HEK293T (cell line): ENCODE measurements at regions not wholly inside any gene's neighbourhood (a gene's known extent, or its start where the extent isn't known, plus 50 kb on each side); places are given as distances from the start of the nearest gene placed in this dataset.

Experiments
- BHLHE40 ChIP-seq: fragments of 450-650 bp; IDR thresholded peaks from 2 replicates; pipeline ENCODE4 v1.6.1; 2016; ENCODE audit warnings: mild to moderate bottlenecking, moderate library complexity, borderline replicate concordance
- FOXK2 ChIP-seq: fragments of 450-650 bp; IDR thresholded peaks from 2 replicates; pipeline ENCODE4 v1.6.1; 2016; ENCODE audit warnings: mild to moderate bottlenecking
- SP1 ChIP-seq: fragments of 450-650 bp; IDR thresholded peaks from 2 replicates; pipeline ENCODE4 v1.6.1; 2017
- SUZ12 ChIP-seq: fragments of 450-650 bp; IDR thresholded peaks from 2 replicates; pipeline ENCODE4 v1.6.1; 2016; ENCODE audit warnings: mild to moderate bottlenecking
- ZNF384 ChIP-seq: fragments of 450-650 bp; IDR thresholded peaks from 2 replicates; pipeline ENCODE4 v1.6.1; 2016
- TF ChIP-seq, protein P1 (sequence below): fragments of 450-650 bp; IDR thresholded peaks from 2 replicates; pipeline ENCODE4 v1.6.1; 2016

DNA sequence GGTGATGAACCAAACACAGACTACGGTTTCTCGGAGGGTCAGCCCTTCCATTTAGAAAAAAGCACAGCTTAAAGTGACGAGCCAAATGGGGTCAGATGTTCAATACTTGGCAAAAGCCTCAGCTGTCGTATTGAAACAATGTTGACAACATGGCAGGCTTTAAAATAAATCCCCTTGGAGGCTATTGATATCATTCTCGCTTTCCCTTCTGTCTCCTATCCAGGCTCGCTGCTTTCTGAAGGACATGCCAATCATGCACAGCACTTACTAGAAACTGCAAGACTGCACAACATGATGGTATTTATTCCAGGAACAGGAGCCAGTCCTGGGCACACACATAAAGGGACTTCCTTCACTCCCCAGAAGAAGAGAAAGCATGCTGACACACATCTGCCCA, 137.9 kb downstream of the SLC7A11 start:
- TF ChIP-seq SUZ12 (no peak), SP1 (no peak), ZNF384 (no peak), BHLHE40 (no peak), FOXK2 (no peak)
- TF ChIP-seq, protein P1, sequence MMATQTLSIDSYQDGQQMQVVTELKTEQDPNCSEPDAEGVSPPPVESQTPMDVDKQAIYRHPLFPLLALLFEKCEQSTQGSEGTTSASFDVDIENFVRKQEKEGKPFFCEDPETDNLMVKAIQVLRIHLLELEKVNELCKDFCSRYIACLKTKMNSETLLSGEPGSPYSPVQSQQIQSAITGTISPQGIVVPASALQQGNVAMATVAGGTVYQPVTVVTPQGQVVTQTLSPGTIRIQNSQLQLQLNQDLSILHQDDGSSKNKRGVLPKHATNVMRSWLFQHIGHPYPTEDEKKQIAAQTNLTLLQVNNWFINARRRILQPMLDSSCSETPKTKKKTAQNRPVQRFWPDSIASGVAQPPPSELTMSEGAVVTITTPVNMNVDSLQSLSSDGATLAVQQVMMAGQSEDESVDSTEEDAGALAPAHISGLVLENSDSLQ: no peak
